Progenitor cell of endocrine pancreas (in vitro differentiated cells): ENCODE measurements at regions not wholly inside any gene's neighbourhood (a gene's known extent, or its start where the extent isn't known, plus 50 kb on each side); places are given as distances from the start of the nearest gene placed in this dataset.
"Not testable (repeated sequence)": the region's sequence is repeated elsewhere in the genome, so short reads cannot be mapped to it uniquely, and the experiment has no call there.

ENCODE experiments used
- DNase-seq: peaks from one replicate; pipeline ENCODE4 v3.0.0; 2021; ENCODE audit warnings: low spot score; ENCODE audit not compliant: unreplicated experiment
- H3K27ac Mint-ChIP-seq: 2 replicates; pipeline ENCODE4 v1.8.0; 2021; ENCODE audit warnings: mild to moderate bottlenecking, moderate library complexity, mixed read lengths
- H3K27me3 Mint-ChIP-seq: 2 replicates; pipeline ENCODE4 v1.8.0; 2021; ENCODE audit warnings: mixed read lengths
- H3K36me3 Mint-ChIP-seq: 2 replicates; pipeline ENCODE4 v1.8.0; 2022; ENCODE audit warnings: mixed read lengths; ENCODE audit not compliant: insufficient read depth
- H3K4me1 Mint-ChIP-seq: 2 replicates; pipeline ENCODE4 v1.8.0; 2021; ENCODE audit warnings: low read depth, mixed read lengths
- H3K4me3 Mint-ChIP-seq: 2 replicates; pipeline ENCODE4 v1.8.0; 2021; ENCODE audit warnings: low read depth, mild to moderate bottlenecking, moderate library complexity, mixed read lengths
- H3K9me3 Mint-ChIP-seq: 2 replicates; pipeline ENCODE4 v1.8.0; 2021; ENCODE audit warnings: low read depth, mixed read lengths
- CTCF ChIP-seq: fragments of 200-600 bp; sonication (generic); IDR thresholded peaks from one replicate; pipeline ENCODE4 v1.5.0; 2021; ENCODE audit warnings: antibody characterized with exemption, mild to moderate bottlenecking; ENCODE audit not compliant: unreplicated experiment

- Mint-ChIP-seq H3K27ac (no peak overlapping the region), H3K4me1 (peaks cover 7% of the 10 kb centered on the region), H3K9me3 (no peaks in the 10 kb centered on the region), H3K4me3 (no peak overlapping the region), H3K27me3 (no peaks in the 10 kb centered on the region), H3K36me3 (no peaks in the 10 kb centered on the region)
- no peak for TF ChIP-seq CTCF
- DNase-seq: no peak
Observed at GRCh38 chr6:168848797-168849196, 404.8 kb downstream of the THBS2 start.

- H3K4me3 Mint-ChIP-seq: no peak overlapping the region
- H3K27ac Mint-ChIP-seq: no peak overlapping the region
- no peaks in the 10 kb centered on the region for H3K36me3 Mint-ChIP-seq
- peaks cover 11% of the 10 kb centered on the region for H3K27me3 Mint-ChIP-seq
- H3K9me3 Mint-ChIP-seq: no peaks in the 10 kb centered on the region
- no peak for TF ChIP-seq CTCF
- DNase-seq: no peak
- peaks cover 2% of the 10 kb centered on the region for H3K4me1 Mint-ChIP-seq
Observed at GRCh38 chr6:168844821-168845609, 404.0 kb downstream of the SMOC2 start.

- Mint-ChIP-seq H3K27me3 (peaks cover 19% of the 10 kb centered on the region), H3K27ac (peak overlapping the region; percentile 80)
- not testable (repeated sequence) for H3K36me3 Mint-ChIP-seq, H3K4me1 Mint-ChIP-seq, H3K4me3 Mint-ChIP-seq, H3K9me3 Mint-ChIP-seq, DNase-seq
Observed at GRCh38 chr6:168842632-168843212, 401.7 kb downstream of the SMOC2 start.

GRCh38 chr6:168841609-168842278 is 400.8 kb downstream of the SMOC2 start:
- no peak for DNase-seq
- H3K4me3 Mint-ChIP-seq: no peak overlapping the region
- peaks cover 22% of the 10 kb centered on the region for H3K27me3 Mint-ChIP-seq
- no peaks in the 10 kb centered on the region for H3K9me3 Mint-ChIP-seq
- TF ChIP-seq CTCF: no peak
- H3K36me3 Mint-ChIP-seq: no peaks in the 10 kb centered on the region
- H3K4me1 Mint-ChIP-seq: peaks cover 7% of the 10 kb centered on the region
- no peak overlapping the region for H3K27ac Mint-ChIP-seq

- H3K4me1 Mint-ChIP-seq, DNase-seq, H3K36me3 Mint-ChIP-seq, H3K4me3 Mint-ChIP-seq, H3K27ac Mint-ChIP-seq, H3K9me3 Mint-ChIP-seq: not testable (repeated sequence)
- H3K27me3 Mint-ChIP-seq: peaks cover 24% of the 10 kb centered on the region
Observed at GRCh38 chr6:168840932-168841331, 399.9 kb downstream of the SMOC2 start.

GRCh38 chr6:168840299-168840698 is 399.3 kb downstream of the SMOC2 start:
- H3K4me3 Mint-ChIP-seq, DNase-seq, H3K4me1 Mint-ChIP-seq, H3K36me3 Mint-ChIP-seq, H3K27ac Mint-ChIP-seq, H3K9me3 Mint-ChIP-seq: not testable (repeated sequence)
- H3K27me3 Mint-ChIP-seq: peaks cover 24% of the 10 kb centered on the region
